ENCODE measurements at regions not wholly inside any gene's neighbourhood (a gene's known extent, or its start where the extent isn't known, plus 50 kb on each side); places are given as distances from the start of the nearest gene placed in this dataset.

- no peak for TF ChIP-seq CTCF (IDR thresholded peaks at IDR 0.05; ENCODE audit: borderline replicate concordance, extremely low read depth, insufficient read depth)
- Histone ChIP-seq H3K4me1 (ENCODE audit: control insufficient read depth in 2 of 3, insufficient read depth in 2 of 3, low read depth in 1 of 3, low read length in 3 of 3) (no peaks in the 10 kb centered on the region), H3K9ac (ENCODE audit: low read length in 3 of 3) (no peak overlapping the region), H3K4me3 (ENCODE audit: low read length in 3 of 3) (no peak overlapping the region), H3K36me3 (ENCODE audit: control insufficient read depth in 2 of 3, insufficient read depth in 3 of 3, low read length in 3 of 3) (no peaks in the 10 kb centered on the region), H3K27ac (ENCODE audit: low read depth in 2 of 2, low read length in 2 of 2) (no peak overlapping the region), H3K27me3 (ENCODE audit: control insufficient read depth, insufficient read depth, low read length) (no peaks in the 10 kb centered on the region), H3K9me3 (ENCODE audit: control insufficient read depth in 2 of 3, insufficient read depth in 1 of 3, low read length in 3 of 3) (no peaks in the 10 kb centered on the region)
- intact Hi-C loops (cut with DNase I) = no loop called here
- FAIRE-seq (no peak), DNase-seq (no peak)
These were observed 91.2 kb upstream of the PRR16 start for GRCh38 chr5:120372899-120373298.

GRCh38 chr5:120375248-120375647 lies 88.9 kb upstream of the PRR16 start:
- intact Hi-C loops (cut with DNase I) = no loop called here
- Histone ChIP-seq H3K4me3 (ENCODE audit: low read length in 3 of 3) (no peak overlapping the region), H3K4me1 (ENCODE audit: control insufficient read depth in 2 of 3, insufficient read depth in 2 of 3, low read depth in 1 of 3, low read length in 3 of 3) (no peaks in the 10 kb centered on the region), H3K36me3 (ENCODE audit: control insufficient read depth in 2 of 3, insufficient read depth in 3 of 3, low read length in 3 of 3) (no peaks in the 10 kb centered on the region), H3K9ac (ENCODE audit: low read length in 3 of 3) (no peak overlapping the region), H3K27ac (ENCODE audit: low read depth in 2 of 2, low read length in 2 of 2) (no peak overlapping the region), H3K27me3 (ENCODE audit: control insufficient read depth, insufficient read depth, low read length) (no peaks in the 10 kb centered on the region), H3K9me3 (ENCODE audit: control insufficient read depth in 2 of 3, insufficient read depth in 1 of 3, low read length in 3 of 3) (peaks cover 0 to 4% (median 0%) of the 10 kb centered on the region in 3 donors)
- no peak for TF ChIP-seq CTCF (IDR thresholded peaks at IDR 0.05; ENCODE audit: borderline replicate concordance, extremely low read depth, insufficient read depth)
- no peak for FAIRE-seq
- no peak for DNase-seq

- H3K9me3 ChIP-seq (ENCODE audit: control insufficient read depth in 2 of 3, insufficient read depth in 1 of 3, low read length in 3 of 3) = peaks cover 0 to 4% (median 0%) of the 10 kb centered on the region in 3 donors
- DNase-seq (no peak), FAIRE-seq (no peak)
- no peak overlapping the region for H3K4me3 ChIP-seq (ENCODE audit: low read length in 3 of 3)
- no peaks in the 10 kb centered on the region for H3K36me3 ChIP-seq (ENCODE audit: control insufficient read depth in 2 of 3, insufficient read depth in 3 of 3, low read length in 3 of 3)
- no peaks in the 10 kb centered on the region for H3K4me1 ChIP-seq (ENCODE audit: control insufficient read depth in 2 of 3, insufficient read depth in 2 of 3, low read depth in 1 of 3, low read length in 3 of 3)
- intact Hi-C loops (cut with DNase I) = no loop called here
- no peak for TF ChIP-seq CTCF (IDR thresholded peaks at IDR 0.05; ENCODE audit: borderline replicate concordance, extremely low read depth, insufficient read depth)
- H3K27me3 ChIP-seq (ENCODE audit: control insufficient read depth, insufficient read depth, low read length) = no peaks in the 10 kb centered on the region
- H3K27ac ChIP-seq (ENCODE audit: low read depth in 2 of 2, low read length in 2 of 2) = no peak overlapping the region
- H3K9ac ChIP-seq (ENCODE audit: low read length in 3 of 3) = no peak overlapping the region
These were observed 83.5 kb upstream of the PRR16 start for GRCh38 chr5:120380644-120381043.

GRCh38 chr5:120382833-120383232 lies 81.3 kb upstream of the PRR16 start:
- no peak for TF ChIP-seq CTCF (IDR thresholded peaks at IDR 0.05; ENCODE audit: borderline replicate concordance, extremely low read depth, insufficient read depth)
- no peak for FAIRE-seq

More at GRCh38 chr5:120382833-120383232, 81.3 kb upstream of the PRR16 start:
- Histone ChIP-seq H3K4me1 (ENCODE audit: control insufficient read depth in 2 of 3, insufficient read depth in 2 of 3, low read depth in 1 of 3, low read length in 3 of 3) (no peaks in the 10 kb centered on the region), H3K9ac (ENCODE audit: low read length in 3 of 3) (no peak overlapping the region), H3K9me3 (ENCODE audit: control insufficient read depth in 2 of 3, insufficient read depth in 1 of 3, low read length in 3 of 3) (peaks cover 0 to 4% (median 0%) of the 10 kb centered on the region in 3 donors), H3K27ac (ENCODE audit: low read depth in 2 of 2, low read length in 2 of 2) (no peak overlapping the region), H3K4me3 (ENCODE audit: low read length in 3 of 3) (no peak overlapping the region), H3K27me3 (ENCODE audit: control insufficient read depth, insufficient read depth, low read length) (no peaks in the 10 kb centered on the region), H3K36me3 (ENCODE audit: control insufficient read depth in 2 of 3, insufficient read depth in 3 of 3, low read length in 3 of 3) (no peaks in the 10 kb centered on the region)
- DNase-seq = no peak
- intact Hi-C loops (cut with DNase I) = no loop called here
